HepG2 (cell line): ENCODE measurements at regions not wholly inside any gene's neighbourhood (a gene's known extent, or its start where the extent isn't known, plus 50 kb on each side); places are given as distances from the start of the nearest gene placed in this dataset.

Source experiments
- ATAC-seq: fragments of 200-7000 bp; cut with Tn5 transposase; 3 replicates; pipeline ENCODE4 v1.9.1; 2020; ENCODE audit warnings: mild to moderate bottlenecking, moderate library complexity
- BruUV-seq: library from RNA; stranded (reverse); fragments of 400-500 nt; replicated peaks from 2 replicates; lab custom pipeline; 2021; lab: Mats Ljungman, UMichigan
- CTCF ChIA-PET: fragments of 300-600 bp; formaldehyde crosslinking; extraction: SDS; loops from one replicate; lab custom pipeline; 2021; ENCODE audit warnings: low total read pairs, inconsistent platforms, low intra/inter-chr PET ratio; lab: Yijun Ruan, JAX
- POLR2A ChIA-PET: fragments of 350-600 bp; sonication (Branson Sonifier 250); formaldehyde crosslinking; loops from one replicate; lab custom pipeline; 2020; ENCODE audit warnings: antibody characterized with exemption, inconsistent platforms; lab: Yijun Ruan, JAX
- DNase-seq: peaks from one replicate; pipeline ENCODE4 v3.0.0-alpha.2; 2015; ENCODE audit warnings: low spot score
- FAIRE-seq: peaks from 3 replicates; lab custom pipeline; 2011; peaks lifted over from hg19 to GRCh38; lab: Jason Lieb, UNC
- H2AFZ ChIP-seq: one replicate; pipeline ENCODE4 v1.6.1; 2011; ENCODE audit warnings: low read length, inconsistent platforms
- H3K27ac ChIP-seq: fragments of 300-600 bp; 3 replicates; pipeline ENCODE4 v1.8.0; 2011; ENCODE audit warnings: mixed run types, mild to moderate bottlenecking, mixed read lengths, low read length, inconsistent platforms; ENCODE audit not compliant: insufficient read depth; ENCODE audit errors: extremely low read length
- H3K27me3 ChIP-seq, 2 experiments: fragments of 200-600 bp in 1 of 2; 2 replicates in 1 of 2; 3 replicates in 1 of 2; pipeline versions ENCODE4 v1.6.0 to v1.8.0; 2011; ENCODE audit warnings: low read length in 2 of 2, mild to moderate bottlenecking in 2 of 2, moderate library complexity in 2 of 2, inconsistent platforms in 1 of 2; ENCODE audit not compliant: insufficient read depth in 2 of 2, control insufficient read depth in 1 of 2
- H3K36me3 ChIP-seq, 2 experiments: fragments of 200-600 bp in 1 of 2; replicated peaks in 1 of 2; 2 replicates in 1 of 2; 3 replicates in 1 of 2; pipeline versions ENCODE4 v1.5.1 to v1.8.0; 2011; ENCODE audit warnings: low read length in 2 of 2, inconsistent platforms in 1 of 2; ENCODE audit not compliant: insufficient read depth in 2 of 2, control insufficient read depth in 1 of 2
- H3K4me1 ChIP-seq: 2 replicates; pipeline ENCODE4 v1.5.1; 2012; ENCODE audit warnings: low read length, inconsistent platforms; ENCODE audit not compliant: insufficient read depth
- H3K4me2 ChIP-seq: 2 replicates; pipeline ENCODE4 v1.6.0; 2011; ENCODE audit warnings: low read depth, low read length, inconsistent platforms
- H3K4me3 ChIP-seq, 3 experiments: fragments of 200-600 bp in 1 of 3; sonication (generic), shearing (Covaris generic) in 1 of 3; replicated peaks in 1 of 3; 2 replicates each; pipeline ENCODE4 v1.5.1; 2011 to 2016; ENCODE audit warnings: low read length in 3 of 3, inconsistent platforms in 2 of 3, low read depth in 2 of 3, mild to moderate bottlenecking in 2 of 3, control low read depth in 1 of 3, mixed read lengths in 1 of 3; ENCODE audit not compliant: insufficient read depth in 1 of 3
- H3K79me2 ChIP-seq: one replicate; pipeline ENCODE4 v1.6.1; 2011; ENCODE audit warnings: low read length, inconsistent platforms; ENCODE audit not compliant: insufficient read depth
- H3K9ac ChIP-seq: 2 replicates; pipeline ENCODE4 v1.6.0; 2011; ENCODE audit warnings: mild to moderate bottlenecking, low read depth, low read length, inconsistent platforms; ENCODE audit not compliant: insufficient read depth
- H3K9me3 ChIP-seq: 2 replicates; pipeline ENCODE4 v1.5.1; 2012; ENCODE audit warnings: mild to moderate bottlenecking, low read length
- H4K20me1 ChIP-seq: 2 replicates; pipeline ENCODE4 v1.6.0; 2011; ENCODE audit warnings: inconsistent platforms, mild to moderate bottlenecking, low read length, moderate library complexity; ENCODE audit not compliant: insufficient read depth
- CCDC6 ChIP-seq: sonication (generic); formaldehyde crosslinking; IDR thresholded peaks from 2 replicates; pipeline ENCODE4 v1.8.1; 2022; ENCODE audit warnings: mild to moderate bottlenecking, missing genetic modification reagents, moderate library complexity
- KDM4B ChIP-seq: sonication (generic); formaldehyde crosslinking; IDR thresholded peaks from 2 replicates; pipeline ENCODE4 v1.4.0; 2020; ENCODE audit warnings: missing genetic modification reagents
- SIN3B ChIP-seq: fragments of 150-350 bp; IDR thresholded peaks from 2 replicates; pipeline ENCODE4 v1.6.1; 2014; ENCODE audit warnings: low read length
- SMYD3 ChIP-seq: sonication (generic); formaldehyde crosslinking; IDR thresholded peaks from 2 replicates; pipeline ENCODE4 v1.8.1; 2023; ENCODE audit warnings: mild to moderate bottlenecking, missing genetic modification reagents
- SNAPC2 ChIP-seq: sonication (generic); formaldehyde crosslinking; IDR thresholded peaks from 2 replicates; pipeline ENCODE4 v1.8.1; 2022; ENCODE audit warnings: mild to moderate bottlenecking, missing genetic modification reagents
- ZBTB43 ChIP-seq: sonication (generic); formaldehyde crosslinking; conservative IDR thresholded peaks from 2 replicates; pipeline ENCODE4 v1.4.0; 2020; ENCODE audit warnings: missing genetic modification reagents
- ZNF263 ChIP-seq: sonication (generic); formaldehyde crosslinking; IDR thresholded peaks from 2 replicates; pipeline ENCODE4 v1.4.0; 2020; ENCODE audit warnings: missing genetic modification reagents
- ZNF572 ChIP-seq: sonication (generic); formaldehyde crosslinking; IDR thresholded peaks from 2 replicates; pipeline ENCODE4 v1.5.1; 2020; ENCODE audit warnings: mild to moderate bottlenecking, missing genetic modification reagents
- ZNF609 ChIP-seq: sonication (generic); formaldehyde crosslinking; IDR thresholded peaks from 2 replicates; pipeline ENCODE4 v1.4.0; 2020; ENCODE audit warnings: mild to moderate bottlenecking, missing genetic modification reagents, borderline replicate concordance
- ZNF672 ChIP-seq: sonication (generic); formaldehyde crosslinking; IDR thresholded peaks from 2 replicates; pipeline ENCODE4 v1.8.1; 2022; ENCODE audit warnings: missing genetic modification reagents
- WGBS: methylation state at CpG from one replicate; pipeline ENCODE4 v1.1.6; 2017; ENCODE audit warnings: low lambda C conversion rate; 5-methylcytosine and 5-hydroxymethylcytosine counted together
- in situ Hi-C: cut with HindIII; loops from 2 replicates; pipeline ENCODE4 v1.10.0; 2017; ENCODE audit warnings: low pct_unique_long_range_greater_than_20kb; ENCODE audit not compliant: extremely low pct_ligation_motif_present
- intact Hi-C: fragments of 100-400 bp; cut with micrococcal nuclease; formaldehyde crosslinking; loops from one replicate; pipeline ENCODE4 v1.10.0; 2022; ENCODE audit not compliant: unreplicated experiment
- TF ChIP-seq, protein P1 (sequence below): sonication (generic); formaldehyde crosslinking; IDR thresholded peaks from 2 replicates; pipeline ENCODE4 v1.5.0; 2020; ENCODE audit warnings: mild to moderate bottlenecking, missing genetic modification reagents
- TF ChIP-seq, protein P2 (sequence below): sonication (generic); formaldehyde crosslinking; IDR thresholded peaks from 2 replicates; pipeline ENCODE4 v1.5.0; 2020; ENCODE audit warnings: mild to moderate bottlenecking, missing genetic modification reagents

GRCh38 chr22:26998129-26998528, 340.7 kb downstream of the MIAT start (continued):
- no peak for TF ChIP-seq ZNF609 (CRISPR knock-in tag)
- TF ChIP-seq SMYD3 (CRISPR knock-in tag), result no peak
- TF ChIP-seq ZBTB43 (CRISPR knock-in tag), result no peak
- no peak for TF ChIP-seq ZNF572 (CRISPR knock-in tag)
- no peak for TF ChIP-seq ZNF672 (CRISPR knock-in tag)

DNA sequence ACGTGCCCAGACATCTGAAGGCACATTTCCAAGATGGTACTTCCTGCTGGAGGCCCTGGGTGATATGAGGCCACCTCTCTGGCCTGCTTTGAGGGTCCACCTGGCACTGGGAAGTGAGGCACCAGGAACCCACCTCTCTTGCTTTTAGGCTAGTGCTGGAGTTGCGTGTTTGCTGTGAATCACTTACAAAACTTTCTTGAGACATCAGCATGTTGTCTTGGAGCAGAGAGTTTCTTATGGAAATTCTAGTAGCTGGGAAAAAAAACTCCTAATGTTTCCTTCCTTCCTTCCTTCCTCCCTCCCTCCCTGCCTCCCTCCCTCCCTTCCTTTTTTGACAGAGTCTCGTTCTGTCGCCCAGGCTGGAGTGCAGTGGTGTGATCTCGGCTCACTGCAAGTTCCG, 341.3 kb downstream of the MIAT start:
- intact Hi-C loops, result no loop called here
- ChIA-PET POLR2A (no interaction called here), CTCF (no interaction called here)
- FAIRE-seq (no peak), ATAC-seq (no peak), DNase-seq (no peak)
- Histone ChIP-seq H3K4me1 (no peaks in the 10 kb centered on the region), H3K27me3 (peaks cover 0 to 7% of the 10 kb centered on the region in 2 experiments; a peak in 2 of 5 replicates), H3K4me2 (no peak overlapping the region), H3K36me3 (no peaks in the 10 kb centered on the region), H3K9me3 (no peaks in the 10 kb centered on the region), H2AFZ (no peak overlapping the region), H3K27ac (no peak overlapping the region), H3K4me3 (no peak overlapping the region), H4K20me1 (no peaks in the 10 kb centered on the region), H3K79me2 (no peaks in the 10 kb centered on the region), H3K9ac (no peak overlapping the region)
- no TSS peak for BruUV-seq
- in situ Hi-C loops, result no loop called here
- 9% methylated on average over 6 of the region's 6 CpGs for WGBS
- TF ChIP-seq KDM4B (CRISPR knock-in tag) (no peak), SIN3B (no peak), CCDC6 (CRISPR knock-in tag) (no peak), SNAPC2 (no peak), ZNF263 (CRISPR knock-in tag) (no peak)
- TF ChIP-seq, protein P1, sequence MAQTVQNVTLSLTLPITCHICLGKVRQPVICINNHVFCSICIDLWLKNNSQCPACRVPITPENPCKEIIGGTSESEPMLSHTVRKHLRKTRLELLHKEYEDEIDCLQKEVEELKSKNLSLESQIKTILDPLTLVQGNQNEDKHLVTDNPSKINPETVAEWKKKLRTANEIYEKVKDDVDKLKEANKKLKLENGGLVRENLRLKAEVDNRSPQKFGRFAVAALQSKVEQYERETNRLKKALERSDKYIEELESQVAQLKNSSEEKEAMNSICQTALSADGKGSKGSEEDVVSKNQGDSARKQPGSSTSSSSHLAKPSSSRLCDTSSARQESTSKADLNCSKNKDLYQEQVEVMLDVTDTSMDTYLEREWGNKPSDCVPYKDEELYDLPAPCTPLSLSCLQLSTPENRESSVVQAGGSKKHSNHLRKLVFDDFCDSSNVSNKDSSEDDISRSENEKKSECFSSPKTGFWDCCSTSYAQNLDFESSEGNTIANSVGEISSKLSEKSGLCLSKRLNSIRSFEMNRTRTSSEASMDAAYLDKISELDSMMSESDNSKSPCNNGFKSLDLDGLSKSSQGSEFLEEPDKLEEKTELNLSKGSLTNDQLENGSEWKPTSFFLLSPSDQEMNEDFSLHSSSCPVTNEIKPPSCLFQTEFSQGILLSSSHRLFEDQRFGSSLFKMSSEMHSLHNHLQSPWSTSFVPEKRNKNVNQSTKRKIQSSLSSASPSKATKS (CRISPR knock-in tag), result no peak
- TF ChIP-seq, protein P2, sequence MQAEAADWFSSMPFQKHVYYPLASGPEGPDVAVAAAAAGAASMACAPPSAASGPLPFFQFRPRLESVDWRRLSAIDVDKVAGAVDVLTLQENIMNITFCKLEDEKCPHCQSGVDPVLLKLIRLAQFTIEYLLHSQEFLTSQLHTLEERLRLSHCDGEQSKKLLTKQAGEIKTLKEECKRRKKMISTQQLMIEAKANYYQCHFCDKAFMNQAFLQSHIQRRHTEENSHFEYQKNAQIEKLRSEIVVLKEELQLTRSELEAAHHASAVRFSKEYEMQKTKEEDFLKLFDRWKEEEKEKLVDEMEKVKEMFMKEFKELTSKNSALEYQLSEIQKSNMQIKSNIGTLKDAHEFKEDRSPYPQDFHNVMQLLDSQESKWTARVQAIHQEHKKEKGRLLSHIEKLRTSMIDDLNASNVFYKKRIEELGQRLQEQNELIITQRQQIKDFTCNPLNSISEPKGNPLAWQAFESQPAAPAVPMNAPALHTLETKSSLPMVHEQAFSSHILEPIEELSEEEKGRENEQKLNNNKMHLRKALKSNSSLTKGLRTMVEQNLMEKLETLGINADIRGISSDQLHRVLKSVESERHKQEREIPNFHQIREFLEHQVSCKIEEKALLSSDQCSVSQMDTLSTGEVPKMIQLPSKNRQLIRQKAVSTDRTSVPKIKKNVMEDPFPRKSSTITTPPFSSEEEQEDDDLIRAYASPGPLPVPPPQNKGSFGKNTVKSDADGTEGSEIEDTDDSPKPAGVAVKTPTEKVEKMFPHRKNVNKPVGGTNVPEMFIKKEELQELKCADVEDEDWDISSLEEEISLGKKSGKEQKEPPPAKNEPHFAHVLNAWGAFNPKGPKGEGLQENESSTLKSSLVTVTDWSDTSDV (CRISPR knock-in tag), result no peak
